WTC11 (cell line): ENCODE measurements at regions not wholly inside any gene's neighbourhood (a gene's known extent, or its start where the extent isn't known, plus 50 kb on each side); places are given as distances from the start of the nearest gene placed in this dataset.

Experiments used
- ATF2 ChIP-seq: sonication (generic); formaldehyde crosslinking; IDR thresholded peaks from 2 replicates; pipeline ENCODE4 v1.8.1; 2022; ENCODE audit warnings: low read depth, missing genetic modification reagents, borderline replicate concordance
- CTCF ChIP-seq: fragments of 200-600 bp; IDR thresholded peaks from 2 replicates; pipeline ENCODE4 v1.8.0; 2022; ENCODE audit warnings: antibody characterized with exemption
- ESRRA ChIP-seq: sonication (generic); formaldehyde crosslinking; IDR thresholded peaks from 2 replicates; pipeline ENCODE4 v1.8.1; 2022; ENCODE audit warnings: mild to moderate bottlenecking, missing genetic modification reagents, borderline replicate concordance
- ETV6 ChIP-seq: sonication (generic); formaldehyde crosslinking; IDR thresholded peaks from 2 replicates; pipeline ENCODE4 v1.8.1; 2022; ENCODE audit warnings: mild to moderate bottlenecking, missing genetic modification reagents
- MAX ChIP-seq: sonication (generic); formaldehyde crosslinking; IDR thresholded peaks from 2 replicates; pipeline ENCODE4 v1.8.0; 2022; ENCODE audit warnings: mild to moderate bottlenecking, missing genetic modification reagents
- TCF7 ChIP-seq: sonication (generic); formaldehyde crosslinking; IDR thresholded peaks from 2 replicates; pipeline ENCODE4 v1.8.0; 2022; ENCODE audit warnings: mild to moderate bottlenecking, low read depth, missing genetic modification reagents, moderate library complexity
- ZNF232 ChIP-seq: sonication (generic); formaldehyde crosslinking; IDR thresholded peaks from 2 replicates; pipeline ENCODE4 v1.8.0; 2022; ENCODE audit warnings: mild to moderate bottlenecking, missing genetic modification reagents
- ZNF317 ChIP-seq: sonication (generic); formaldehyde crosslinking; IDR thresholded peaks from 2 replicates; pipeline ENCODE4 v1.8.1; 2023; ENCODE audit warnings: low read depth, mild to moderate bottlenecking, moderate library complexity, missing genetic modification reagents, borderline replicate concordance
- ZNF396 ChIP-seq: fragments of 250-450 bp; sonication (Bioruptor Pico); IDR thresholded peaks from 2 replicates; pipeline ENCODE4 v1.8.0; 2021; ENCODE audit warnings: mild to moderate bottlenecking, moderate library complexity, borderline replicate concordance
- TF ChIP-seq, protein P1 (sequence below): sonication (generic); formaldehyde crosslinking; IDR thresholded peaks from 2 replicates; pipeline ENCODE4 v1.8.1; 2023; ENCODE audit warnings: mild to moderate bottlenecking, missing genetic modification reagents, moderate library complexity
- TF ChIP-seq, protein P2 (sequence below): sonication (generic); formaldehyde crosslinking; IDR thresholded peaks from 2 replicates; pipeline ENCODE4 v1.8.1; 2023; ENCODE audit warnings: mild to moderate bottlenecking, moderate library complexity, missing genetic modification reagents
- TF ChIP-seq, protein P3 (sequence below): fragments of 250-450 bp; sonication (Bioruptor Pico); IDR thresholded peaks from 2 replicates; pipeline ENCODE4 v1.9.0; 2021; ENCODE audit warnings: mild to moderate bottlenecking
- TF ChIP-seq, protein P4 (sequence below): sonication (generic); formaldehyde crosslinking; IDR thresholded peaks from 2 replicates; pipeline ENCODE4 v1.8.0; 2022; ENCODE audit warnings: mild to moderate bottlenecking, missing genetic modification reagents
- TF ChIP-seq, protein P5 (sequence below): sonication (generic); formaldehyde crosslinking; IDR thresholded peaks from 2 replicates; pipeline ENCODE4 v1.8.1; 2022; ENCODE audit warnings: mild to moderate bottlenecking, missing genetic modification reagents, moderate library complexity, borderline replicate concordance

- TF ChIP-seq ETV6, result no peak
- no peak for TF ChIP-seq CTCF
- TF ChIP-seq TCF7 (CRISPR knock-in tag), result no peak
- TF ChIP-seq, protein P1, sequence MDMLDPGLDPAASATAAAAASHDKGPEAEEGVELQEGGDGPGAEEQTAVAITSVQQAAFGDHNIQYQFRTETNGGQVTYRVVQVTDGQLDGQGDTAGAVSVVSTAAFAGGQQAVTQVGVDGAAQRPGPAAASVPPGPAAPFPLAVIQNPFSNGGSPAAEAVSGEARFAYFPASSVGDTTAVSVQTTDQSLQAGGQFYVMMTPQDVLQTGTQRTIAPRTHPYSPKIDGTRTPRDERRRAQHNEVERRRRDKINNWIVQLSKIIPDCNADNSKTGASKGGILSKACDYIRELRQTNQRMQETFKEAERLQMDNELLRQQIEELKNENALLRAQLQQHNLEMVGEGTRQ (CRISPR knock-in tag), result no peak
- TF ChIP-seq ZNF317 (CRISPR knock-in tag), result no peak
- TF ChIP-seq, protein P2, sequence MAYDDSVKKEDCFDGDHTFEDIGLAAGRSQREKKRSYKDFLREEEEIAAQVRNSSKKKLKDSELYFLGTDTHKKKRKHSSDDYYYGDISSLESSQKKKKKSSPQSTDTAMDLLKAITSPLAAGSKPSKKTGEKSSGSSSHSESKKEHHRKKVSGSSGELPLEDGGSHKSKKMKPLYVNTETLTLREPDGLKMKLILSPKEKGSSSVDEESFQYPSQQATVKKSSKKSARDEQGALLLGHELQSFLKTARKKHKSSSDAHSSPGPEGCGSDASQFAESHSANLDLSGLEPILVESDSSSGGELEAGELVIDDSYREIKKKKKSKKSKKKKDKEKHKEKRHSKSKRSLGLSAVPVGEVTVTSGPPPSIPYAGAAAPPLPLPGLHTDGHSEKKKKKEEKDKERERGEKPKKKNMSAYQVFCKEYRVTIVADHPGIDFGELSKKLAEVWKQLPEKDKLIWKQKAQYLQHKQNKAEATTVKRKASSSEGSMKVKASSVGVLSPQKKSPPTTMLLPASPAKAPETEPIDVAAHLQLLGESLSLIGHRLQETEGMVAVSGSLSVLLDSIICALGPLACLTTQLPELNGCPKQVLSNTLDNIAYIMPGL (CRISPR knock-in tag), result no peak
- TF ChIP-seq, protein P3, sequence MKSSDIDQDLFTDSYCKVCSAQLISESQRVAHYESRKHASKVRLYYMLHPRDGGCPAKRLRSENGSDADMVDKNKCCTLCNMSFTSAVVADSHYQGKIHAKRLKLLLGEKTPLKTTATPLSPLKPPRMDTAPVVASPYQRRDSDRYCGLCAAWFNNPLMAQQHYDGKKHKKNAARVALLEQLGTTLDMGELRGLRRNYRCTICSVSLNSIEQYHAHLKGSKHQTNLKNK (CRISPR knock-in tag), result no peak
- TF ChIP-seq ESRRA (CRISPR knock-in tag), result no peak
- TF ChIP-seq ATF2 (CRISPR knock-in tag), result no peak
- TF ChIP-seq, protein P4, sequence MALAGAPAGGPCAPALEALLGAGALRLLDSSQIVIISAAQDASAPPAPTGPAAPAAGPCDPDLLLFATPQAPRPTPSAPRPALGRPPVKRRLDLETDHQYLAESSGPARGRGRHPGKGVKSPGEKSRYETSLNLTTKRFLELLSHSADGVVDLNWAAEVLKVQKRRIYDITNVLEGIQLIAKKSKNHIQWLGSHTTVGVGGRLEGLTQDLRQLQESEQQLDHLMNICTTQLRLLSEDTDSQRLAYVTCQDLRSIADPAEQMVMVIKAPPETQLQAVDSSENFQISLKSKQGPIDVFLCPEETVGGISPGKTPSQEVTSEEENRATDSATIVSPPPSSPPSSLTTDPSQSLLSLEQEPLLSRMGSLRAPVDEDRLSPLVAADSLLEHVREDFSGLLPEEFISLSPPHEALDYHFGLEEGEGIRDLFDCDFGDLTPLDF (CRISPR knock-in tag), result no peak
- TF ChIP-seq, protein P5, sequence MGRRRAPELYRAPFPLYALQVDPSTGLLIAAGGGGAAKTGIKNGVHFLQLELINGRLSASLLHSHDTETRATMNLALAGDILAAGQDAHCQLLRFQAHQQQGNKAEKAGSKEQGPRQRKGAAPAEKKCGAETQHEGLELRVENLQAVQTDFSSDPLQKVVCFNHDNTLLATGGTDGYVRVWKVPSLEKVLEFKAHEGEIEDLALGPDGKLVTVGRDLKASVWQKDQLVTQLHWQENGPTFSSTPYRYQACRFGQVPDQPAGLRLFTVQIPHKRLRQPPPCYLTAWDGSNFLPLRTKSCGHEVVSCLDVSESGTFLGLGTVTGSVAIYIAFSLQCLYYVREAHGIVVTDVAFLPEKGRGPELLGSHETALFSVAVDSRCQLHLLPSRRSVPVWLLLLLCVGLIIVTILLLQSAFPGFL, result no peak
- no peak for TF ChIP-seq MAX
- no peak for TF ChIP-seq ZNF232 (CRISPR knock-in tag)
- TF ChIP-seq ZNF396 (CRISPR knock-in tag), result no peak
These were observed 58.4 kb downstream of the JRKL start for GRCh38 chr11:96448225-96448624.
